ENCODE measurements at regions not wholly inside any gene's neighbourhood (a gene's known extent, or its start where the extent isn't known, plus 50 kb on each side); places are given as distances from the start of the nearest gene placed in this dataset.

- DNase-seq (no peak), ATAC-seq (ENCODE audit: low read depth) (no peak)
- H3K4me2 ChIP-seq (replicated peaks; ENCODE audit: low read depth, low read length, poor library complexity, severe bottlenecking): no peak overlapping the region
- CTCF ChIA-PET: no interaction called here
- no peaks in the 10 kb centered on the region for H4K20me1 ChIP-seq (ENCODE audit: control insufficient read depth, insufficient read depth, low read length, poor library complexity, severe bottlenecking)
- no peaks in the 10 kb centered on the region for H3K9me3 Mint-ChIP-seq (ENCODE audit: insufficient read depth)
- no peaks in the 10 kb centered on the region for H3K4me1 ChIP-seq (ENCODE audit: control insufficient read depth in 2 of 2, insufficient read depth in 2 of 2, low read length in 2 of 2)
- intact Hi-C loops (cut with micrococcal nuclease): no loop called here
- peaks cover 0 to 4% (median under 1%) of the 10 kb centered on the region in 4 experiments for H3K27me3 ChIP-seq (replicated peaks in 1 of 4; ENCODE audit: control extremely low read depth in 1 of 4, control insufficient read depth in 3 of 4, insufficient read depth in 4 of 4, low read length in 3 of 4)
- WGBS (ENCODE audit: insufficient coverage): 53% methylated on average over 3 of the region's 3 CpGs
- no peak overlapping the region for H3K27ac Mint-ChIP-seq
- POLR2A ChIA-PET: no interaction called here
- peaks cover 0 to 4% (median 0%) of the 10 kb centered on the region in 3 donors for H3K9me3 ChIP-seq (ENCODE audit: control extremely low read depth in 1 of 3, control insufficient read depth in 2 of 3, insufficient read depth in 1 of 3, low read length in 2 of 3)
- no peak overlapping the region for H3K4me3 ChIP-seq (ENCODE audit: control extremely low read depth in 1 of 5, extremely low read depth in 1 of 5, insufficient read depth in 1 of 5, low read depth in 2 of 5, low read length in 4 of 5)
- peaks cover 14% of the 10 kb centered on the region for H3K27me3 Mint-ChIP-seq
- H3K9ac ChIP-seq (ENCODE audit: low read length): no peak overlapping the region
- H3K4me3 Mint-ChIP-seq: no peak overlapping the region
- H2AFZ ChIP-seq (ENCODE audit: insufficient read depth, low read depth, low read length, poor library complexity, severe bottlenecking): no peak overlapping the region
- H3K36me3 ChIP-seq (replicated peaks in 1 of 2; ENCODE audit: control extremely low read depth in 1 of 2, control insufficient read depth in 1 of 2, extremely low read depth in 1 of 2, insufficient read depth in 2 of 2, low read length in 1 of 2): no peaks in the 10 kb centered on the region
- TF ChIP-seq CTCF (IDR thresholded peaks at IDR 0.05): no peak
- TF ChIP-seq EZH2 (IDR thresholded peaks at IDR 0.05; ENCODE audit: borderline replicate concordance, insufficient read depth, low read depth, low read length, poor library complexity, severe bottlenecking): no peak
- H3K4me1 Mint-ChIP-seq: no peaks in the 10 kb centered on the region
- H3K79me2 ChIP-seq (ENCODE audit: control insufficient read depth, insufficient read depth, low read length): no peaks in the 10 kb centered on the region
- no peak overlapping the region for H3K27ac ChIP-seq (ENCODE audit: low read length in 2 of 2)
Measured at GRCh38 chr10:120347644-120348043, 109.4 kb upstream of the PLPP4 start.

- no peak overlapping the region for H2AFZ ChIP-seq (ENCODE audit: insufficient read depth, low read depth, low read length, poor library complexity, severe bottlenecking)
- TF ChIP-seq EZH2 (IDR thresholded peaks at IDR 0.05; ENCODE audit: borderline replicate concordance, insufficient read depth, low read depth, low read length, poor library complexity, severe bottlenecking): no peak
- no peak for TF ChIP-seq CTCF (IDR thresholded peaks at IDR 0.05)
Measured at GRCh38 chr10:120349069-120349468, 108.0 kb upstream of the PLPP4 start.

More at GRCh38 chr10:120349069-120349468, 108.0 kb upstream of the PLPP4 start:
- H3K4me3 Mint-ChIP-seq: no peak overlapping the region
- no peaks in the 10 kb centered on the region for H3K36me3 ChIP-seq (replicated peaks in 1 of 2; ENCODE audit: control extremely low read depth in 1 of 2, control insufficient read depth in 1 of 2, extremely low read depth in 1 of 2, insufficient read depth in 2 of 2, low read length in 1 of 2)
- no peak overlapping the region for H3K4me3 ChIP-seq (ENCODE audit: control extremely low read depth in 1 of 5, extremely low read depth in 1 of 5, insufficient read depth in 1 of 5, low read depth in 2 of 5, low read length in 4 of 5)
- intact Hi-C loops (cut with micrococcal nuclease): no loop called here
- no peaks in the 10 kb centered on the region for H3K4me1 ChIP-seq (ENCODE audit: control insufficient read depth in 2 of 2, insufficient read depth in 2 of 2, low read length in 2 of 2)
- H4K20me1 ChIP-seq (ENCODE audit: control insufficient read depth, insufficient read depth, low read length, poor library complexity, severe bottlenecking): no peaks in the 10 kb centered on the region
- no peaks in the 10 kb centered on the region for H3K79me2 ChIP-seq (ENCODE audit: control insufficient read depth, insufficient read depth, low read length)
- no peak overlapping the region for H3K27ac Mint-ChIP-seq
- no peak overlapping the region for H3K27ac ChIP-seq (ENCODE audit: low read length in 2 of 2)
- peaks cover 0 to 4% (median 0%) of the 10 kb centered on the region in 3 donors for H3K9me3 ChIP-seq (ENCODE audit: control extremely low read depth in 1 of 3, control insufficient read depth in 2 of 3, insufficient read depth in 1 of 3, low read length in 2 of 3)
- H3K27me3 Mint-ChIP-seq: peaks cover 11% of the 10 kb centered on the region
- no peaks in the 10 kb centered on the region for H3K4me1 Mint-ChIP-seq
- WGBS (ENCODE audit: insufficient coverage): 100% methylated on average over 2 of the region's 3 CpGs
- H3K9me3 Mint-ChIP-seq (ENCODE audit: insufficient read depth): no peaks in the 10 kb centered on the region
- no peak for DNase-seq
- ChIA-PET POLR2A (no interaction called here), CTCF (interaction anchor here (1.1 kb wide), 1 partner anchor 9 kb away, joined by 3 read pairs; no protein-coding TSS in a partner anchor)
- no peak overlapping the region for H3K9ac ChIP-seq (ENCODE audit: low read length)
- peaks cover 0 to 4% (median under 1%) of the 10 kb centered on the region in 4 experiments for H3K27me3 ChIP-seq (replicated peaks in 1 of 4; ENCODE audit: control extremely low read depth in 1 of 4, control insufficient read depth in 3 of 4, insufficient read depth in 4 of 4, low read length in 3 of 4)
- ATAC-seq (ENCODE audit: low read depth): no peak
- no peak overlapping the region for H3K4me2 ChIP-seq (replicated peaks; ENCODE audit: low read depth, low read length, poor library complexity, severe bottlenecking)
